ENCODE measurements at regions not wholly inside any gene's neighbourhood (a gene's known extent, or its start where the extent isn't known, plus 50 kb on each side); places are given as distances from the start of the nearest gene placed in this dataset.

GRCh38 chr7:125547505-125547904 is 617.9 kb upstream of the POT1 start:
- no peak for DNase-seq

- DNase-seq: no peak
Measured at GRCh38 chr7:125530553-125530952, 600.9 kb upstream of the POT1 start.

- no peak for DNase-seq
Measured at GRCh38 chr7:125529249-125529648, 599.6 kb upstream of the POT1 start.

- no peak for DNase-seq
Measured at GRCh38 chr7:125526958-125527357, 597.3 kb upstream of the POT1 start.

GRCh38 chr7:125526092-125526491 is 596.5 kb upstream of the POT1 start:
- no peak for DNase-seq

GRCh38 chr7:125516194-125516593 is 586.6 kb upstream of the POT1 start:
- DNase-seq: peak; percentile 61

- no peak for DNase-seq
Measured at GRCh38 chr7:125512373-125512772, 582.7 kb upstream of the POT1 start.

- DNase-seq: no peak
Measured at GRCh38 chr7:125511310-125511709, 581.7 kb upstream of the POT1 start.

- DNase-seq: no peak
Measured at GRCh38 chr7:125506331-125506730, 576.7 kb upstream of the POT1 start.

- no peak for DNase-seq
Measured at GRCh38 chr7:125504848-125505247, 575.2 kb upstream of the POT1 start.

- DNase-seq: no peak
Measured at GRCh38 chr7:125495997-125496396, 566.4 kb upstream of the POT1 start.

GRCh38 chr7:125492521-125492920 is 562.9 kb upstream of the POT1 start:
- no peak for DNase-seq

- DNase-seq: no peak
Measured at GRCh38 chr7:125491137-125491536, 561.5 kb upstream of the POT1 start.

GRCh38 chr7:125490167-125490566 is 560.5 kb upstream of the POT1 start:
- DNase-seq: no peak

- no peak for DNase-seq
Measured at GRCh38 chr7:125485223-125485622, 555.6 kb upstream of the POT1 start.

GRCh38 chr7:125484755-125485154 is 555.1 kb upstream of the POT1 start:
- no peak for DNase-seq

- DNase-seq: no peak
Measured at GRCh38 chr7:125481323-125481722, 551.7 kb upstream of the POT1 start.

GRCh38 chr7:125480762-125481161 is 551.1 kb upstream of the POT1 start:
- DNase-seq: no peak

GRCh38 chr7:125468855-125469174 is 539.2 kb upstream of the POT1 start:
- no peak for DNase-seq

GRCh38 chr7:125467996-125468854 is 538.6 kb upstream of the POT1 start:
- DNase-seq: no peak

GRCh38 chr7:125465527-125465926 is 535.9 kb upstream of the POT1 start:
- no peak for DNase-seq

- DNase-seq: no peak
Measured at GRCh38 chr7:125462615-125463014, 533.0 kb upstream of the POT1 start.

- DNase-seq: no peak
Measured at GRCh38 chr7:125459038-125459437, 529.4 kb upstream of the POT1 start.

GRCh38 chr7:125450749-125451148 is 521.1 kb upstream of the POT1 start:
- DNase-seq: no peak

GRCh38 chr7:125445836-125446235 is 516.2 kb upstream of the POT1 start:
- no peak for DNase-seq

Measured in femur (tissue), 1 donor.